DMS 273 treated with DMSO at 0.1 percent for 48 hours (cell line): ENCODE measurements at regions not wholly inside any gene's neighbourhood (a gene's known extent, or its start where the extent isn't known, plus 50 kb on each side); places are given as distances from the start of the nearest gene placed in this dataset.

Source experiments
- DNase-seq: peaks from one replicate; lab custom pipeline; 2025; lab: John Stamatoyannopoulos, UW

GRCh38 chr21:16642353-16642752 is 870.5 kb upstream of the CXADR start:
- DNase-seq: no peak

DNA sequence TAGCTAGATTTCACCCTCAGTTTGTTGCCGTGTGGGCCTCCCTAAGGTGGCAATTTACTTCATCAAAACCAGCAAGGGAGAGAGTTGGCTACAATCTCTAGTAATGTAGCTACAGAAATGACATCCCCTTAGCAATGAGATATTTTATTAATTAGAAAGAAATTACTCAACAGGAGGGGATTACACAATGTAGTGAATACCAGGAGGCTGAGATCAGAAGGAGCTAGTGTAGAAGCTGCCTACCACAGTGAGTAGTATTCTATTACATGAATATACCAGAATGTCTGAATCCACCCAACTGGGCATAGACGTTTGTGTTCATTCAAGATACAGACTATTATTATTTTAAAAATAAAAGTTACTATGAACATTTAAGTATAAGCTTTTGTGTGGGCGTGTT is 868.2 kb upstream of the CXADR start:
- DNase-seq: no peak

GRCh38 chr21:16650714-16651366 is 862.0 kb upstream of the CXADR start:
- no peak for DNase-seq

DNA sequence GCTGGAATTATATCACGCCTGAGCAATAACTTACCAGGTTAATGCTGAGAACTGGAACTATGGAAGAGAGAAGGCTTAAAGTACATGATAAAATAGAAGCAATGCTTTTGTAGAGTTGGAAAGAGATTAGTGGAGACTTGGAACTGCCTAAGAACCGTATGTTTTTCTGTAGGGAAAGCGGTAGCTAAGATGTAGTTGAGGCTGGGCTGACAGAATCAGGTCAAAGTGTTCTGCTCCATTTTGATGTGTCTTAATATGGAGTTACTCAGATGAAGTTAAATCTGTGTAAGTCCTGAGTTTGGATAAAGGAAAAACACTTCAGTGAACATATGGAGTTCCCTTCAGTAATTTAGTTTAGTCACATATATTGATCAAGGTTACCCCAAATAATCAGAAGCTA is 860.9 kb upstream of the CXADR start:
- DNase-seq: no peak

DNA sequence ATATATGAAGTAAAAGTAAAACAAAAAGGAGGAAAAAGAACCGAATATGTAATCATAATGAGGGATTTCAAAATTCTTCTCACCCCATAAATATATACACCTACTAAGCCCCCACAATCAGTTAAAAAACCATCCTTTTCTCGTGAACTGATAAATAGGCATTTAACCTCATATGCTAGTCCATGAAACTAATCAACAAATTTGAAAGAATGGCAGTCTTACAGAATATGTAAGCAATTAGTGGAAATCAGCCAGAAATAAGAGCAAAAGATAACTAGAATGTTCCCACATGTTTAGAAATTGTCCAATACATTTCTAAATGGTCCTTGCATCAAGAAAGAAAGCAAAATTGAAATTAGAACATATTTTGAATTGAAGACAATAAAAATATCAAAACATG is 849.4 kb upstream of the CXADR start:
- DNase-seq: no peak

DNA sequence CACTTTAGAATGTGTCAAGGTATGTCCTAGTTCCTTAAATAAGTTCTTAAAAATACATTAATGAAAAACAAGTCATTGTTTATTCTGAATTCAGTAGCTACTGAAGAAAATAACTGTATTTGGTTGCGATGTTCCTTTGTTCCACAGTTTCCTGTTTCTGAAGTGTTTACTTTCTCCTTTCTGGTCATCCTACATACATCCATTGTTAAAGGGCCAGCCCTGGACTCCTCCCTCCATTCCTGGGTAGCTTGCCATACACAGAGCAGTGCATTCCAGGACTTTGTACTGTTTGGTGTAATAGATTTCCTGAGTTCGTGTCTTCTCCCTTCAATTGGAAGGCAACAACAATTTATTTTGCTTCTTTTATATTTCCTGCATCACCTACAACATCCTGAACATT is 845.4 kb upstream of the CXADR start:
- DNase-seq: no peak

- no peak for DNase-seq
These were observed 837.9 kb upstream of the CXADR start for GRCh38 chr21:16674949-16675348.

- DNase-seq: no peak
These were observed 836.5 kb upstream of the CXADR start for GRCh38 chr21:16676391-16676790.

- no peak for DNase-seq
These were observed 834.2 kb upstream of the CXADR start for GRCh38 chr21:16678429-16679160.

GRCh38 chr21:16695074-16695473 is 817.8 kb upstream of the CXADR start:
- DNase-seq: no peak

DNA sequence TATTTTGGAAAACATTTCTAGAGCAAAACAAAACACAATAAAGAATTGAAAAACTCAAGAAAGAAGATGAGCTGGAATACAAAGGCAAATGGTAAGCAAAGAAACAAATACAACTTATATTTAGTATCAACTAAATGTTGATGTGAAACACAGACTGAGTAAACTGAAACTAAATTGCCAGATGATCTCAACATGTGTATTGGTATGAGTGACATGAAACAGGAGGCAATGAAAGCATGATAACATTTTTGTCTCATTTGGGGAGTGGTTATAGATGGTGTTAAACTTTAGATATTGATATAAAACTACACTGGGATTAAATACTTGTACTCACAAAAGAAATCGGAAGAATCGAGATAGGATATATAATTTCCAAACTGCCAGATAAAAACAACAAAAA is 805.6 kb upstream of the CXADR start:
- no peak for DNase-seq

GRCh38 chr21:16708101-16708835 is 804.6 kb upstream of the CXADR start:
- no peak for DNase-seq

DNA sequence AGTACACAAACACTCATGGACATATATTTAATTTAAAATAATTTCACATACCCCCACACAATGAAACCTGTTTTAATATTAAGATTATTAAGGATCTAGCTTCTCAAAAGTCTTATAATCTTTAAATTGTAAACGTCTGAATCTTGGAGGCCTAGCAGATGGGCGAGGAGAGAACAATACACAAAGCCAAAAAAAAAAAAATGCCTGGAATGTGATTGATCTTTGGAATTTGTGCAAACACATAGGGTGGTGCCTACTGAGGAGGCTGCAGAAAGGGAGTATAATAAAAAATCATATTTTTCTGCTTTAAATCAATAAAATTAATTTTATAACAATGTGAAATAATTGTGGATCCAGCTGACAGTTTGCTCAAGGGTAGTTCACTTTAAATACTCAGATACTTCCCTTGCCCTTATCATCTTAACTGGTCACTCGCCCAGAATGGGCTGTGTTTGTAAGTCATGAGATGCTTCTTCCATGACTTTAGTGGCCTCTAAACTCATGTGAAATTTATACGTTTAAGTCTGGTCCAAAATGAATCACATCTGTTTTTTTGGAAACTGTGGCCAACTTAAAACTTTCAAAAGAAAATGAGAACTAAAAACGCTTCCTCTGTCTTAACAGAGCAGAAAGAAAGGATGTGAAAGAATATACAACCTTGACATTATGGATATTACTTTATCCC is 802.8 kb upstream of the CXADR start:
- no peak for DNase-seq

GRCh38 chr21:16711757-16712156 is 801.1 kb upstream of the CXADR start:
- DNase-seq: no peak

DNA sequence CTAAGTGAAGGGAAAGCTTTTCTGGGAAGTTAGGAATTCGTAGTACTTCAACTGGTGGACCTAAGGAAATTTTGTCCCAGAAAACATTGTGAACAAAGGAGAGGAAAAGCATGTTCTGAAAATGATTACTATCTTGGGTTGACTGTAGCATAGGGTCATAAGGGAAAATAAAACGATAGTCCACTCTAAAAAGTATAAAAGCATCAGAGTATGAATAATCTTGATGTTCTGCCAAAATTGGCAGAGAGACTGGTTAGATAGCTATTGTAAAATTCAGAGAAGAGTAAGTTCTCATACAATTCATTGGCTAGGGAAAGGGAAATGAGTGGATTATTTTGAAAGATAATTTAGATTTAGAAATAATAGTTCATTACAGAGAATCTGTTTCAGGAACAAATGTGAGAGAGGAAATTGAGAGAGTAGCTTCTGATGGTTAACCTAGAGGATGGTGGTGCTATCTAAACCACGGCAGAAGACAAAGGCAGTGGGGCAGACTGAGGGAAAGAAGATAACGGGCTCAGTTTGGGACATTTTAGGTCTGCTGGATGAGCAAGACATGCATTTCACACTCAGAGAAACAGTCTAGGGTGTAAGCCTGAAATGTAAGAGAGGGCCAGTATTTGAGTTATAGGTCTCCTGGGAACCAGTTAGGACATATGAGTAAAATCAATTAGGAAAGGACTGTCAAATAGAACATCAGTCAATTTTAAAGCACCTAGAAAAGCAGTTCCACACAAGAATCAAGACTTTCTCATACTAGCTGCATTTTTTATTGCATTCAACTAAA is 799.3 kb upstream of the CXADR start:
- DNase-seq: no peak

- DNase-seq: no peak
These were observed 772.3 kb upstream of the CXADR start for GRCh38 chr21:16740511-16740910.

DNA sequence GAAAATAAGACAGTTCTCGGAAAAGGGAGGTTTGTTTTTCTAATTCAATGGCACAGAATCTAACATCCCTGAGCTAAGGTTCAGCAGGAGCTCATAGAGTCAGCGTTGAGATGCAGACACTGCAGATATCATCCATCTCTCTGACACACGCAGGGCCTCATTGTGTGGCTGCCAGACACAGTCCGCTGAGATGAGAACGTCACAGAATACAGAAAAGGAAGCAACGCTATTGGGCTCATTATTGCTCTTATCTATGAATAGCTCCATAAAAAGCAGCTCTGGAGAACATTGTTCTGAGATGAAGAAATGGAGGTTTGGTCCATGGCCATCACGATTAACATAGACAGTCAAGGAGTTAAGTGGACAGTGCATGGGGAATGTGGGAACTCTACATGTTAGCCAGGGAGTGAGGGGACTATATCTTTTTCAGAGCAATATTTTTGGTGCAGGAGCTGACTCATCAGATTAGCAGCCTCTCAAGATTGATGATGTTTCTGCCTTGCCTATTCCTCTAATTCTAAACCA is 771.6 kb upstream of the CXADR start:
- no peak for DNase-seq

GRCh38 chr21:16742131-16742641 is 770.7 kb upstream of the CXADR start:
- no peak for DNase-seq

- no peak for DNase-seq
These were observed 770.1 kb upstream of the CXADR start for GRCh38 chr21:16742741-16743140.

GRCh38 chr21:16743317-16743716 is 769.5 kb upstream of the CXADR start:
- no peak for DNase-seq

DNA sequence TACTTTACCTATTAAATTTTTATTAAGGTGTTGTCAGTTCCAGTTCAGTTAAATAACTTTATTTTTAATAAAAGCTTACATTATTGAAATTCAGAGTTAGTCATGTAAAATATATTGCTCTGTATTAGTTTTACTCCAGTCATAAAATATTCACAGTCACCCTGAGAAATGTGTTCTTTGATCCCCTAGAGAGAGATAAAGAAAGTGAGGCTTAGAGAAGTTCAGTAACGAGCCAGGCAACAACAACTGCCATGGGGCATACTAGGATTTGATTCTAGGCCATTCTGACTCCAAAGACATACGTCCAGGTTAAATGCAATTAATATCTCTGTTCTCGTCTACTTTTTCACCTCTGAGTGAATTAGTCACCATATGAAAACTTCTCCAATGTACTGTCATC is 761.9 kb upstream of the CXADR start:
- no peak for DNase-seq
